ENCODE measurements at regions not wholly inside any gene's neighbourhood (a gene's known extent, or its start where the extent isn't known, plus 50 kb on each side); places are given as distances from the start of the nearest gene placed in this dataset.

DNA sequence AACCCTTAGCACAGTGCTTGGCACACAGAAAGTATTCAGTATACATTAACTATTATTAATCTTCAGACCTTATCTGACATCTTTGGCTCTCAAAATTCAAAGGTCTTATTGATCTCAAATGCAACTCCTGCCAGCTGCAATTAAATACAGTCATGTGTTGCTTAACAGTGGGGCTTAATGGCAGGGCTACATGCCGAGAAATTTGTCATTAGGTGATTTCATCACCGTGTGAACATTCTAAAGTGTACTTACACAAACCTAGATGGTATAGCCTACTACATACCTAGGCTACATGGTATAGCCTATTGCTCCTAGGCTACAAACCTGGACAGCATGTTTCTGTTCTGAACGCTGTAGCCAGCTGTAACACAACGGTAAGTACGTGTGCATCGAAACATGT, 156.3 kb upstream of the TMCC3 start:
- TF ChIP-seq CTCF (IDR thresholded peaks at IDR 0.05) (no peak), POLR2AphosphoS5 (IDR thresholded peaks at IDR 0.05) (no peak), POLR2A (IDR thresholded peaks at IDR 0.05; ENCODE audit: low read depth) (no peak), EP300 (IDR thresholded peaks at IDR 0.05) (no peak)

Measured in esophagus muscularis mucosa (tissue), 4 donors.